ENCODE measurements at regions not wholly inside any gene's neighbourhood (a gene's known extent, or its start where the extent isn't known, plus 50 kb on each side); places are given as distances from the start of the nearest gene placed in this dataset.

- Histone ChIP-seq H4K20me1 (ENCODE audit: insufficient read depth, low read length) (no peaks in the 10 kb centered on the region), H3K27ac (ENCODE audit: low read depth in 1 of 2, low read length in 2 of 2) (no peak overlapping the region), H3K4me1 (ENCODE audit: control insufficient read depth in 1 of 2, insufficient read depth in 2 of 2, low read length in 2 of 2) (no peaks in the 10 kb centered on the region), H3K36me3 (replicated peaks in 1 of 2; ENCODE audit: control insufficient read depth in 1 of 2, insufficient read depth in 2 of 2, low read length in 2 of 2) (no peaks in the 10 kb centered on the region), H3K79me2 (ENCODE audit: insufficient read depth, low read length) (no peaks in the 10 kb centered on the region), H3K4me2 (replicated peaks; ENCODE audit: extremely low read depth, low read length, poor library complexity, severe bottlenecking) (no peak overlapping the region), H3K9ac (ENCODE audit: insufficient read depth, low read length, poor library complexity, severe bottlenecking) (no peak overlapping the region), H2AFZ (ENCODE audit: insufficient read depth, low read depth, low read length, poor library complexity, severe bottlenecking) (no peak overlapping the region), H3K4me3 (replicated peaks in 1 of 3; ENCODE audit: low read depth in 2 of 3, low read length in 3 of 3) (no peak overlapping the region), H3K9me3 (replicated peaks in 1 of 2; ENCODE audit: control insufficient read depth in 1 of 2, insufficient read depth in 1 of 2, low read length in 2 of 2) (peaks cover 0 to 6% of the 10 kb centered on the region in 2 donors), H3K27me3 (ENCODE audit: control insufficient read depth in 2 of 2, insufficient read depth in 2 of 2, low read length in 2 of 2) (no peaks in the 10 kb centered on the region)
- Mint-ChIP-seq H3K9me3 (peaks cover 2 to 14% (median 8%) of the 10 kb centered on the region in 7 donors), H3K27ac (no peak overlapping the region), H3K4me3 (no peak overlapping the region), H3K27me3 (ENCODE audit: low read depth in 3 of 3) (peaks cover 0 to 1% (median 1%) of the 10 kb centered on the region in 3 donors), H3K36me3 (no peaks in the 10 kb centered on the region), H3K4me1 (no peaks in the 10 kb centered on the region)
- TF ChIP-seq, protein P1, sequence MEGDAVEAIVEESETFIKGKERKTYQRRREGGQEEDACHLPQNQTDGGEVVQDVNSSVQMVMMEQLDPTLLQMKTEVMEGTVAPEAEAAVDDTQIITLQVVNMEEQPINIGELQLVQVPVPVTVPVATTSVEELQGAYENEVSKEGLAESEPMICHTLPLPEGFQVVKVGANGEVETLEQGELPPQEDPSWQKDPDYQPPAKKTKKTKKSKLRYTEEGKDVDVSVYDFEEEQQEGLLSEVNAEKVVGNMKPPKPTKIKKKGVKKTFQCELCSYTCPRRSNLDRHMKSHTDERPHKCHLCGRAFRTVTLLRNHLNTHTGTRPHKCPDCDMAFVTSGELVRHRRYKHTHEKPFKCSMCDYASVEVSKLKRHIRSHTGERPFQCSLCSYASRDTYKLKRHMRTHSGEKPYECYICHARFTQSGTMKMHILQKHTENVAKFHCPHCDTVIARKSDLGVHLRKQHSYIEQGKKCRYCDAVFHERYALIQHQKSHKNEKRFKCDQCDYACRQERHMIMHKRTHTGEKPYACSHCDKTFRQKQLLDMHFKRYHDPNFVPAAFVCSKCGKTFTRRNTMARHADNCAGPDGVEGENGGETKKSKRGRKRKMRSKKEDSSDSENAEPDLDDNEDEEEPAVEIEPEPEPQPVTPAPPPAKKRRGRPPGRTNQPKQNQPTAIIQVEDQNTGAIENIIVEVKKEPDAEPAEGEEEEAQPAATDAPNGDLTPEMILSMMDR (IDR thresholded peaks at IDR 0.05), result no peak
- intact Hi-C loops (cut with micrococcal nuclease), result no loop called here
- WGBS (ENCODE audit: insufficient coverage), result no CpG with 5 or more reads among the region's 1 CpG
- no peak for DNase-seq
Measured at GRCh38 chr1:14228677-14229076, 369.8 kb upstream of the KAZN start.

GRCh38 chr1:14233510-14233909 is 365.0 kb upstream of the KAZN start:
- H3K4me3 ChIP-seq (replicated peaks in 1 of 3; ENCODE audit: low read depth in 2 of 3, low read length in 3 of 3), result no peak overlapping the region
- Mint-ChIP-seq H3K27ac (no peak overlapping the region), H3K4me3 (no peak overlapping the region), H3K27me3 (ENCODE audit: low read depth in 3 of 3) (peaks cover 0 to 2% (median 1%) of the 10 kb centered on the region in 3 donors), H3K4me1 (no peaks in the 10 kb centered on the region), H3K36me3 (no peaks in the 10 kb centered on the region), H3K9me3 (peaks cover 0 to 13% (median 4%) of the 10 kb centered on the region in 7 donors)
- no peak overlapping the region for H3K9ac ChIP-seq (ENCODE audit: insufficient read depth, low read length, poor library complexity, severe bottlenecking)
- no peak overlapping the region for H3K27ac ChIP-seq (ENCODE audit: low read depth in 1 of 2, low read length in 2 of 2)
- no peaks in the 10 kb centered on the region for H3K79me2 ChIP-seq (ENCODE audit: insufficient read depth, low read length)
- no peaks in the 10 kb centered on the region for H4K20me1 ChIP-seq (ENCODE audit: insufficient read depth, low read length)
- no peak for DNase-seq
- whole genome bisulfite sequencing (ENCODE audit: insufficient coverage), result 60% methylated on average over 1 of the region's 2 CpGs
- H2AFZ ChIP-seq (ENCODE audit: insufficient read depth, low read depth, low read length, poor library complexity, severe bottlenecking), result no peak overlapping the region
- H3K9me3 ChIP-seq (replicated peaks in 1 of 2; ENCODE audit: control insufficient read depth in 1 of 2, insufficient read depth in 1 of 2, low read length in 2 of 2), result peaks cover 0 to 6% of the 10 kb centered on the region in 2 donors
- TF ChIP-seq, protein P1 (IDR thresholded peaks at IDR 0.05), result no peak
- no peak overlapping the region for H3K4me2 ChIP-seq (replicated peaks; ENCODE audit: extremely low read depth, low read length, poor library complexity, severe bottlenecking)
- H3K36me3 ChIP-seq (replicated peaks in 1 of 2; ENCODE audit: control insufficient read depth in 1 of 2, insufficient read depth in 2 of 2, low read length in 2 of 2), result no peaks in the 10 kb centered on the region
- intact Hi-C loops (cut with micrococcal nuclease), result no loop called here
- H3K27me3 ChIP-seq (ENCODE audit: control insufficient read depth in 2 of 2, insufficient read depth in 2 of 2, low read length in 2 of 2), result no peaks in the 10 kb centered on the region
- H3K4me1 ChIP-seq (ENCODE audit: control insufficient read depth in 1 of 2, insufficient read depth in 2 of 2, low read length in 2 of 2), result no peaks in the 10 kb centered on the region
